ENCODE measurements at regions not wholly inside any gene's neighbourhood (a gene's known extent, or its start where the extent isn't known, plus 50 kb on each side); places are given as distances from the start of the nearest gene placed in this dataset.

DNA sequence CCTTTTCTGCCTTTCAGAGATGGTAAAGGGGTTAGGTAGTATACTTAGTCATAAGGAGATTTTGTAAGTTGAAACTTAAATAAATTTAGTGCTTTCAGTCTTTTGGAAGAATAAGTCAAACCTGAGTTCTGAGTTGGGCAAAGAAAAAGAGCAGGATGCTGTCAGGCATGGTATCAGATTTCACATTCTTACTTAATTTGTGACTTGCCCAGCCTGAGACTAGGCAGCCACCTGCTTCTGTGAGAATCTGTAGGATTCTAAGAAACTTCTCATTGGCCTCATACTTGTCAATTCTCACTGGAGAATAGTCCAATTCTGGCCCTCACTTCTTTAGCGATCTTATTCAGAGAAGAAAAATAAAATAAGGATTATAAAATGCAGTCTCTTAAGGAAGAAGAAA, 577.5 kb downstream of the DIPK2A start:
- H3K4me3 ChIP-seq (ENCODE audit: low read length): no peak overlapping the region
- no peak overlapping the region for H3K27ac ChIP-seq (ENCODE audit: low read depth in 1 of 2, low read length in 2 of 2)
- Mint-ChIP-seq H3K27ac (no peak overlapping the region), H3K36me3 (ENCODE audit: low read depth) (no peaks in the 10 kb centered on the region), H3K27me3 (no peaks in the 10 kb centered on the region), H3K4me1 (ENCODE audit: low read depth) (no peaks in the 10 kb centered on the region), H3K9me3 (no peaks in the 10 kb centered on the region), H3K4me3 (no peak overlapping the region)
- TF ChIP-seq, protein P1, sequence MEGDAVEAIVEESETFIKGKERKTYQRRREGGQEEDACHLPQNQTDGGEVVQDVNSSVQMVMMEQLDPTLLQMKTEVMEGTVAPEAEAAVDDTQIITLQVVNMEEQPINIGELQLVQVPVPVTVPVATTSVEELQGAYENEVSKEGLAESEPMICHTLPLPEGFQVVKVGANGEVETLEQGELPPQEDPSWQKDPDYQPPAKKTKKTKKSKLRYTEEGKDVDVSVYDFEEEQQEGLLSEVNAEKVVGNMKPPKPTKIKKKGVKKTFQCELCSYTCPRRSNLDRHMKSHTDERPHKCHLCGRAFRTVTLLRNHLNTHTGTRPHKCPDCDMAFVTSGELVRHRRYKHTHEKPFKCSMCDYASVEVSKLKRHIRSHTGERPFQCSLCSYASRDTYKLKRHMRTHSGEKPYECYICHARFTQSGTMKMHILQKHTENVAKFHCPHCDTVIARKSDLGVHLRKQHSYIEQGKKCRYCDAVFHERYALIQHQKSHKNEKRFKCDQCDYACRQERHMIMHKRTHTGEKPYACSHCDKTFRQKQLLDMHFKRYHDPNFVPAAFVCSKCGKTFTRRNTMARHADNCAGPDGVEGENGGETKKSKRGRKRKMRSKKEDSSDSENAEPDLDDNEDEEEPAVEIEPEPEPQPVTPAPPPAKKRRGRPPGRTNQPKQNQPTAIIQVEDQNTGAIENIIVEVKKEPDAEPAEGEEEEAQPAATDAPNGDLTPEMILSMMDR (IDR thresholded peaks at IDR 0.05): no peak
- no peaks in the 10 kb centered on the region for H3K27me3 ChIP-seq (ENCODE audit: control insufficient read depth in 1 of 2, insufficient read depth in 2 of 2, low read length in 2 of 2)
- POLR2A ChIA-PET: no interaction called here
- H3K9me3 ChIP-seq (ENCODE audit: control insufficient read depth in 1 of 2, insufficient read depth in 1 of 2, low read length in 2 of 2): no peaks in the 10 kb centered on the region
- H3K36me3 ChIP-seq (ENCODE audit: insufficient read depth, low read length): no peaks in the 10 kb centered on the region
- DNase-seq: no peak
- no peaks in the 10 kb centered on the region for H3K4me1 ChIP-seq (ENCODE audit: insufficient read depth, low read length)
- intact Hi-C loops (cut with DNase I, micrococcal nuclease): no loop called here
- CTCF ChIA-PET: no interaction called here
- ATAC-seq (ENCODE audit: poor library complexity): no peak

DNA sequence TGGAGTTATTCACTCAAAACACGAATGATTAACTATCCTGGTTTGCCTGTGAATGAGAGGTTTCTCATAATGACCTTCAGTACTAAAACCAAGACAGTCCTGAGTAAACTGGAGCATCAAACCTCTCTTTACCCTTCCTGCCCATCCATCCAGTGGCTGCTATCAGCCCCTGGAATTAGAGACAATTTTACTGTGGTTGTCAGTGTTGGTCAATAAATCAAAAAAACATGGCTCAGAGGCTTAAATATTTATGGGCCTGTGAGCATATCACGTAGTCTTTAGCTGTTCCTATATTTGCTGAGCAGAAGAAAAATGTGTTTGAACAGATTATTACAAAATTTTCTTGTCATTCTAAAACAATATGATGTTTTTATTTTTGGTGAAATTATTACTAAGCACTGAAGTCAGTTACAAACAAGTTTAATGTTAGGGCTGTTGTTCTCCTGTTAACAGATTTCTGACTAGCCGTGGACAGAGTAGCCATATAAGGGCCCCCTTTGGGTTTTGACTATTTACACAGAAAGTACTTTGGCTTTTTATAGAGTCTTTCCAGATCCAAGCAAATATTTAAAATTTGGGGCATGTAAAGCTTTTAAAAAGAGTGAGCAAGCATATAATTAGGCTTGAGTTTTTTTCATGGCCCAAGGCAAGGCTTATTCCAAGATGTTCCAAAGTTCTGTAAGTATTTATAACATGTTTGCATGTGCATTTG, 580.9 kb downstream of the DIPK2A start:
- intact Hi-C loops (cut with DNase I, micrococcal nuclease): no loop called here
- CTCF ChIA-PET: no interaction called here
- H3K27ac ChIP-seq (ENCODE audit: low read depth in 1 of 2, low read length in 2 of 2): no peak overlapping the region
- no peaks in the 10 kb centered on the region for H3K9me3 Mint-ChIP-seq
- H3K4me3 ChIP-seq (ENCODE audit: low read length): no peak overlapping the region
- H3K36me3 Mint-ChIP-seq (ENCODE audit: low read depth): no peaks in the 10 kb centered on the region
- TF ChIP-seq, protein P1 (IDR thresholded peaks at IDR 0.05): no peak
- H3K27ac Mint-ChIP-seq: no peak overlapping the region
- H3K27me3 Mint-ChIP-seq: no peaks in the 10 kb centered on the region
- ATAC-seq (ENCODE audit: poor library complexity): no peak
- no peak for DNase-seq
- POLR2A ChIA-PET: interaction anchor here (0.7 kb wide), 1 partner anchor 22 kb away, joined by 4 read pairs; no protein-coding TSS in a partner anchor
- H3K4me3 Mint-ChIP-seq: no peak overlapping the region
- no peaks in the 10 kb centered on the region for H3K4me1 ChIP-seq (ENCODE audit: insufficient read depth, low read length)
- no peaks in the 10 kb centered on the region for H3K27me3 ChIP-seq (ENCODE audit: control insufficient read depth in 1 of 2, insufficient read depth in 2 of 2, low read length in 2 of 2)
- H3K36me3 ChIP-seq (ENCODE audit: insufficient read depth, low read length): no peaks in the 10 kb centered on the region
- H3K9me3 ChIP-seq (ENCODE audit: control insufficient read depth in 1 of 2, insufficient read depth in 1 of 2, low read length in 2 of 2): no peaks in the 10 kb centered on the region
- no peaks in the 10 kb centered on the region for H3K4me1 Mint-ChIP-seq (ENCODE audit: low read depth)

DNA sequence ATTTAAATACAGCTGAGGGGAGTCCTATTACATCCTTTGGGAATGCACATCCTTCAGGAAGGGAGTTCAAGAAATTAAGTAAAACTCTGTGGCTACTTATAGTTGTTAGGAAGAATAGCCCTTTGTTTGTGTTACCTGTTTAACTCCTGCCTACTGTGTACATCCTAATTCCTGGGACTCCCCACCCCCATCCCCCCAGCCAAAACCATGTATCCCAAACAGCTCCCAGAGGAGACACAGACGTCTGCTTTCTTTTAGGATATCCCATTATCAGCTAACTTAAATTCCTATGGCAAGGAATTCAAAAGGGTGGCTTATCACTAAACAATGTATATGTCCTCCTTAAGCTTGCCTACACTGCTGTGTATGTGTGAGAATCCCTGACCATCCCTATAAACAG, 581.7 kb downstream of the DIPK2A start:
- H3K36me3 ChIP-seq (ENCODE audit: insufficient read depth, low read length): no peaks in the 10 kb centered on the region
- H3K4me1 Mint-ChIP-seq (ENCODE audit: low read depth): no peaks in the 10 kb centered on the region
- ATAC-seq (ENCODE audit: poor library complexity): no peak
- H3K27me3 Mint-ChIP-seq: no peaks in the 10 kb centered on the region
- H3K36me3 Mint-ChIP-seq (ENCODE audit: low read depth): no peaks in the 10 kb centered on the region
- ChIA-PET CTCF (no interaction called here), POLR2A (no interaction called here)
- TF ChIP-seq, protein P1 (IDR thresholded peaks at IDR 0.05): no peak
- H3K4me1 ChIP-seq (ENCODE audit: insufficient read depth, low read length): no peaks in the 10 kb centered on the region
- no peak overlapping the region for H3K27ac ChIP-seq (ENCODE audit: low read depth in 1 of 2, low read length in 2 of 2)
- no peaks in the 10 kb centered on the region for H3K9me3 Mint-ChIP-seq
- no peak overlapping the region for H3K4me3 Mint-ChIP-seq
- H3K9me3 ChIP-seq (ENCODE audit: control insufficient read depth in 1 of 2, insufficient read depth in 1 of 2, low read length in 2 of 2): no peaks in the 10 kb centered on the region
- no peaks in the 10 kb centered on the region for H3K27me3 ChIP-seq (ENCODE audit: control insufficient read depth in 1 of 2, insufficient read depth in 2 of 2, low read length in 2 of 2)
- intact Hi-C loops (cut with DNase I, micrococcal nuclease): no loop called here
- no peak for DNase-seq
- H3K4me3 ChIP-seq (ENCODE audit: low read length): no peak overlapping the region
- H3K27ac Mint-ChIP-seq: no peak overlapping the region
